ENCODE measurements at regions not wholly inside any gene's neighbourhood (a gene's known extent, or its start where the extent isn't known, plus 50 kb on each side); places are given as distances from the start of the nearest gene placed in this dataset.
"Not testable (repeated sequence)": the region's sequence is repeated elsewhere in the genome, so short reads cannot be mapped to it uniquely, and the experiment has no call there.

DNA sequence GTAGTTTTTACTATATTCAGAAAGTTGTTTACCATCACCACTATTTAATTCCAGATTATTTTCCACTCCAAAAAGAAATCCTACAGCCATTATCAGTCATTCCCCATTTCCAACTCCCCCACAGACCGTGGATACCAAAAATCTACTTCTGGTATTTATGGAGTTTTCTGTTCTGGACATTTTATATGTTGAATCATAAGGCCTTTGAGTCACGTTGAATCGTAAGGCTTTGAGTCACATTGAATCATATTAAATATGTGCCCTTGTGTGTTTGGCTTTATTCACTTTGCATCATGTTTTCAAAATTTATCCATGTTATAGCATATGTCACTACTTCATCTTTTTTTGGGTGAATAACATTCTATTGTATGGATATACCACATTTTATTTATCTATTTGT, 454.1 kb upstream of the NUDT12 start:
- Histone ChIP-seq H3K36me3 (ENCODE audit: control insufficient read depth in 4 of 4, insufficient read depth in 4 of 4, low read length in 4 of 4) (no peaks in the 10 kb centered on the region), H3K9ac (ENCODE audit: insufficient read depth in 1 of 2, low read length in 2 of 2) (no peak overlapping the region), H3K27ac (ENCODE audit: low read depth in 1 of 2, low read length in 1 of 2) (no peak overlapping the region), H3K4me1 (ENCODE audit: control insufficient read depth in 5 of 5, insufficient read depth in 5 of 5, low read length in 5 of 5) (no peaks in the 10 kb centered on the region), H3K27me3 (ENCODE audit: control insufficient read depth in 3 of 3, insufficient read depth in 3 of 3, low read length in 2 of 3) (no peaks in the 10 kb centered on the region), H3K4me3 (no peak overlapping the region), H3K9me3 (ENCODE audit: control insufficient read depth in 4 of 4, insufficient read depth in 3 of 4, low read length in 3 of 4) (peaks cover 0 to 6% (median 2%) of the 10 kb centered on the region in 4 donors)
- DNase-seq: no peak
- TF ChIP-seq, protein P1, sequence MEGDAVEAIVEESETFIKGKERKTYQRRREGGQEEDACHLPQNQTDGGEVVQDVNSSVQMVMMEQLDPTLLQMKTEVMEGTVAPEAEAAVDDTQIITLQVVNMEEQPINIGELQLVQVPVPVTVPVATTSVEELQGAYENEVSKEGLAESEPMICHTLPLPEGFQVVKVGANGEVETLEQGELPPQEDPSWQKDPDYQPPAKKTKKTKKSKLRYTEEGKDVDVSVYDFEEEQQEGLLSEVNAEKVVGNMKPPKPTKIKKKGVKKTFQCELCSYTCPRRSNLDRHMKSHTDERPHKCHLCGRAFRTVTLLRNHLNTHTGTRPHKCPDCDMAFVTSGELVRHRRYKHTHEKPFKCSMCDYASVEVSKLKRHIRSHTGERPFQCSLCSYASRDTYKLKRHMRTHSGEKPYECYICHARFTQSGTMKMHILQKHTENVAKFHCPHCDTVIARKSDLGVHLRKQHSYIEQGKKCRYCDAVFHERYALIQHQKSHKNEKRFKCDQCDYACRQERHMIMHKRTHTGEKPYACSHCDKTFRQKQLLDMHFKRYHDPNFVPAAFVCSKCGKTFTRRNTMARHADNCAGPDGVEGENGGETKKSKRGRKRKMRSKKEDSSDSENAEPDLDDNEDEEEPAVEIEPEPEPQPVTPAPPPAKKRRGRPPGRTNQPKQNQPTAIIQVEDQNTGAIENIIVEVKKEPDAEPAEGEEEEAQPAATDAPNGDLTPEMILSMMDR (IDR thresholded peaks at IDR 0.05; ENCODE audit: control extremely low read depth, extremely low read depth): no peak
- 85% methylated on average over 3 of the region's 3 CpGs for WGBS, 2 donors
- ATAC-seq (ENCODE audit: insufficient read depth, low FRiP score): no peak

- 76% methylated on average over 2 of the region's 2 CpGs for WGBS, 2 donors
- no peaks in the 10 kb centered on the region for H3K36me3 ChIP-seq (ENCODE audit: control insufficient read depth in 4 of 4, insufficient read depth in 4 of 4, low read length in 4 of 4)
- no peak overlapping the region for H3K9ac ChIP-seq (ENCODE audit: insufficient read depth in 1 of 2, low read length in 2 of 2)
- no peak overlapping the region for H3K27ac ChIP-seq (ENCODE audit: low read depth in 1 of 2, low read length in 1 of 2)
- H3K9me3 ChIP-seq (ENCODE audit: control insufficient read depth in 4 of 4, insufficient read depth in 3 of 4, low read length in 3 of 4): peaks cover 0 to 6% (median 2%) of the 10 kb centered on the region in 4 donors
- H3K4me3 ChIP-seq: no peak overlapping the region
- no peak for ATAC-seq (ENCODE audit: insufficient read depth, low FRiP score)
- H3K4me1 ChIP-seq (ENCODE audit: control insufficient read depth in 5 of 5, insufficient read depth in 5 of 5, low read length in 5 of 5): no peaks in the 10 kb centered on the region
- H3K27me3 ChIP-seq (ENCODE audit: control insufficient read depth in 3 of 3, insufficient read depth in 3 of 3, low read length in 2 of 3): no peaks in the 10 kb centered on the region
- TF ChIP-seq, protein P1 (IDR thresholded peaks at IDR 0.05; ENCODE audit: control extremely low read depth, extremely low read depth): no peak
- no peak for DNase-seq
Observed at GRCh38 chr5:104015765-104016164, 453.2 kb upstream of the NUDT12 start.

- not testable (repeated sequence) for H3K9ac ChIP-seq (ENCODE audit: insufficient read depth in 1 of 2, low read length in 2 of 2); H3K27me3 ChIP-seq (ENCODE audit: control insufficient read depth in 3 of 3, insufficient read depth in 3 of 3, low read length in 2 of 3); DNase-seq; ATAC-seq (ENCODE audit: insufficient read depth, low FRiP score); H3K36me3 ChIP-seq (ENCODE audit: control insufficient read depth in 4 of 4, insufficient read depth in 4 of 4, low read length in 4 of 4); H3K4me3 ChIP-seq; H3K27ac ChIP-seq (ENCODE audit: low read depth in 1 of 2, low read length in 1 of 2); H3K9me3 ChIP-seq (ENCODE audit: control insufficient read depth in 4 of 4, insufficient read depth in 3 of 4, low read length in 3 of 4)
- peaks cover 0 to 12% (median 0%) of the 10 kb centered on the region in 5 donors for H3K4me1 ChIP-seq (ENCODE audit: control insufficient read depth in 5 of 5, insufficient read depth in 5 of 5, low read length in 5 of 5)
- 87 to 95% methylated on average over 3 to 4 of the region's 4 CpGs for WGBS, 2 donors
Observed at GRCh38 chr5:104002783-104003182, 440.2 kb upstream of the NUDT12 start.

- H3K27ac ChIP-seq (ENCODE audit: low read depth in 1 of 2, low read length in 1 of 2): no peak overlapping the region
- DNase-seq (no peak), ATAC-seq (ENCODE audit: insufficient read depth, low FRiP score) (no peak)
- TF ChIP-seq, protein P1 (IDR thresholded peaks at IDR 0.05; ENCODE audit: control extremely low read depth, extremely low read depth): no peak
- H3K36me3 ChIP-seq (ENCODE audit: control insufficient read depth in 4 of 4, insufficient read depth in 4 of 4, low read length in 4 of 4): no peaks in the 10 kb centered on the region
- no peaks in the 10 kb centered on the region for H3K27me3 ChIP-seq (ENCODE audit: control insufficient read depth in 3 of 3, insufficient read depth in 3 of 3, low read length in 2 of 3)
- WGBS, 2 donors: 84 to 90% methylated on average over 2 of the region's 2 CpGs
- no peak overlapping the region for H3K4me3 ChIP-seq
- no peak overlapping the region for H3K9ac ChIP-seq (ENCODE audit: insufficient read depth in 1 of 2, low read length in 2 of 2)
- peaks cover 0 to 12% (median 0%) of the 10 kb centered on the region in 5 donors for H3K4me1 ChIP-seq (ENCODE audit: control insufficient read depth in 5 of 5, insufficient read depth in 5 of 5, low read length in 5 of 5)
- H3K9me3 ChIP-seq (ENCODE audit: control insufficient read depth in 4 of 4, insufficient read depth in 3 of 4, low read length in 3 of 4): no peaks in the 10 kb centered on the region
Observed at GRCh38 chr5:104001136-104001535, 438.5 kb upstream of the NUDT12 start.
